Fibroblast of lung (primary cell): ENCODE measurements at regions not wholly inside any gene's neighbourhood (a gene's known extent, or its start where the extent isn't known, plus 50 kb on each side); places are given as distances from the start of the nearest gene placed in this dataset.

ENCODE experiments used
- DNase-seq, 2 donors: peaks; one replicate each; pipeline versions ENCODE4 v3.0.0 to v3.0.0-alpha.2; 2010; ENCODE audit warnings: low read depth in 2 of 2
- H2AFZ ChIP-seq: 2 replicates; pipeline ENCODE4 v1.5.1; 2012; ENCODE audit warnings: low read length, control low read depth, inconsistent platforms
- H3K27ac ChIP-seq: 2 replicates; pipeline ENCODE4 v1.5.1; 2011; ENCODE audit warnings: low read length, control low read depth; ENCODE audit not compliant: insufficient read depth
- H3K27me3 ChIP-seq: 2 replicates; pipeline ENCODE4 v1.5.1; 2011; ENCODE audit warnings: mild to moderate bottlenecking, low read length; ENCODE audit not compliant: control insufficient read depth, insufficient read depth
- H3K36me3 ChIP-seq: 2 replicates; pipeline ENCODE4 v1.5.1; 2011; ENCODE audit warnings: low read length; ENCODE audit not compliant: control insufficient read depth, insufficient read depth
- H3K4me1 ChIP-seq: 2 replicates; pipeline ENCODE4 v1.5.1; 2011; ENCODE audit warnings: low read length; ENCODE audit not compliant: control insufficient read depth, insufficient read depth; ENCODE audit errors: extremely low read depth
- H3K4me2 ChIP-seq: 2 replicates; pipeline ENCODE4 v1.5.1; 2011; ENCODE audit warnings: low read length, control low read depth; ENCODE audit not compliant: insufficient read depth; ENCODE audit errors: extremely low read depth
- H3K4me3 ChIP-seq, 4 experiments: fragments of 200-600 bp in 1 of 4; sonication (generic) in 1 of 4; replicated peaks in 1 of 4; 2 replicates each; pipeline ENCODE4 v1.5.1; 2011 to 2016; ENCODE audit warnings: low read length in 4 of 4, low read depth in 3 of 4, mild to moderate bottlenecking in 3 of 4, control low read depth in 2 of 4, inconsistent platforms in 1 of 4, mixed read lengths in 1 of 4; ENCODE audit not compliant: insufficient read depth in 1 of 4; ENCODE audit errors: control extremely low read depth in 1 of 4
- H3K79me2 ChIP-seq: 2 replicates; pipeline ENCODE4 v1.5.1; 2012; ENCODE audit warnings: mild to moderate bottlenecking, low read length, inconsistent platforms; ENCODE audit not compliant: control insufficient read depth, insufficient read depth
- H3K9ac ChIP-seq: 2 replicates; pipeline ENCODE4 v1.5.1; 2011; ENCODE audit warnings: mild to moderate bottlenecking, low read length, control low read depth; ENCODE audit not compliant: insufficient read depth
- H3K9me3 ChIP-seq: 2 replicates; pipeline ENCODE4 v1.5.1; 2012; ENCODE audit warnings: low read depth, low read length; ENCODE audit not compliant: control insufficient read depth, insufficient read depth
- H4K20me1 ChIP-seq: 2 replicates; pipeline ENCODE4 v1.5.1; 2011; ENCODE audit warnings: low read length; ENCODE audit not compliant: control insufficient read depth, insufficient read depth; ENCODE audit errors: extremely low read depth
- CTCF ChIP-seq, 2 donors: IDR thresholded peaks in 1 of 2; conservative IDR thresholded peaks in 1 of 2; 1 replicate in 1 of 2; 2 replicates in 1 of 2; pipeline ENCODE4 v1.5.1; 2011 to 2012; ENCODE audit warnings: low read length in 2 of 2, control low read depth in 1 of 2, inconsistent platforms in 1 of 2, low read depth in 1 of 2, mild to moderate bottlenecking in 1 of 2
- EZH2 ChIP-seq: IDR thresholded peaks from 2 replicates; pipeline ENCODE4 v1.5.1; 2012; ENCODE audit warnings: low read length, control low read depth, mild to moderate bottlenecking; ENCODE audit errors: missing control alignments

GRCh38 chr3:126292318-126293070 is 64.7 kb downstream of the KLF15 start:
- H2AFZ ChIP-seq = no peak overlapping the region
- no peaks in the 10 kb centered on the region for H3K79me2 ChIP-seq
- H3K9me3 ChIP-seq = no peaks in the 10 kb centered on the region
- H3K36me3 ChIP-seq = no peaks in the 10 kb centered on the region
- DNase-seq = no peak
- no peak overlapping the region for H3K27ac ChIP-seq
- TF ChIP-seq EZH2 (no peak), CTCF (conservative IDR thresholded peaks at IDR 0.05 in 1 of 2, IDR thresholded peaks at IDR 0.05 in 1 of 2; ENCODE audit: low read depth in 1 of 2, low read length in 2 of 2) (no peak)
- no peak overlapping the region for H3K9ac ChIP-seq
- peaks cover 6% of the 10 kb centered on the region for H3K27me3 ChIP-seq
- no peaks in the 10 kb centered on the region for H3K4me1 ChIP-seq
- H4K20me1 ChIP-seq = no peaks in the 10 kb centered on the region
- H3K4me3 ChIP-seq = no peak overlapping the region
- H3K4me2 ChIP-seq = no peak overlapping the region

DNA sequence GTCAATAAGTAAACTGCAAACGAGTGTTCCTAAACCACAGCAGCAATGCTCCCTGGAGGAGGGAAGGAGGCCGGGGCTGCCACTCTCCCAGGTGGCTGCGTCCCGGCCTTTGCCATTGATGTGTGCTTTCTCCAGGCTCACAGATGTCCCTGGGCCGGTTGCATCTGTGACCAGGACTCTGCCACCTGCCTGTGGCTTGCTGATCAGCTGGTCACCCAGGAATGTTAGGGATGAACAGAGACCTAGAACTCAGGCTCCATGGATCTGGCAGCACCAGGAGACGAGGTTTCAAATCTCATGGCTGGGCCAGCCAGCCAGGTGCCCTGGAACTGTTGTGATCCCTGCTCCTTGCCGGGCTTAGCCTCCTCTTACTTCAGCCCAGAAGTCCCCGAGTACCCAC is 65.7 kb downstream of the KLF15 start:
- TF ChIP-seq EZH2 (no peak), CTCF (conservative IDR thresholded peaks at IDR 0.05 in 1 of 2, IDR thresholded peaks at IDR 0.05 in 1 of 2; ENCODE audit: low read depth in 1 of 2, low read length in 2 of 2) (no peak)

DNA sequence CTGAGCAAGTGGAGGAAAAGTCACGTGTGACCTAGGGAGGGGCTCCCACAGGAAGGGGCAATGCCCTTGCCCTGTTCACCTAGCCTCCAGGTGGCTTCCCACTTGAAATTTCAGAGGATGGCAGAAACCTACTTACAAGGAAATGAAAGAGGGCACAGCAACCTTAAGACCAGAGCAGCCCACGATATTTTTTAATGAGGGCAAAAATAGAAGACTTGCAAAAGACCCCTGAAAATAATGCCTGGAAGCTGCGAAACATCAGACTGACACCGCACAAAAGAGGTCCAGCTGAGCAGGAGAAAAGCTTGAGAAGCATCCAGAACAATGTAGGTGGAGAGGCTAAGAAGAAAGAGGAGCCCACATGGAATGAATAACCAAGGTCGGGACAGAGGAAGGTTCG is 66.1 kb downstream of the KLF15 start:
- no peak overlapping the region for H2AFZ ChIP-seq
- no peak overlapping the region for H3K4me2 ChIP-seq
- DNase-seq = no peak
- no peak for TF ChIP-seq EZH2
- H3K4me1 ChIP-seq = peaks cover 6% of the 10 kb centered on the region
- no peak overlapping the region for H3K27ac ChIP-seq
- no peaks in the 10 kb centered on the region for H3K36me3 ChIP-seq
- peaks cover 6% of the 10 kb centered on the region for H3K27me3 ChIP-seq
- no peak overlapping the region for H3K4me3 ChIP-seq
- H3K9me3 ChIP-seq = no peaks in the 10 kb centered on the region
- no peak overlapping the region for H3K9ac ChIP-seq
- H4K20me1 ChIP-seq = no peaks in the 10 kb centered on the region
- H3K79me2 ChIP-seq = no peaks in the 10 kb centered on the region

More for the DNA sequence above, 65.7 kb downstream of the KLF15 start:
- no peak overlapping the region for H3K4me3 ChIP-seq
- no peak overlapping the region for H3K27ac ChIP-seq
- no peak overlapping the region for H3K4me2 ChIP-seq
- H3K79me2 ChIP-seq = no peaks in the 10 kb centered on the region
- no peaks in the 10 kb centered on the region for H3K36me3 ChIP-seq
- H3K4me1 ChIP-seq = peaks cover 5% of the 10 kb centered on the region
- no peak for DNase-seq
- no peaks in the 10 kb centered on the region for H4K20me1 ChIP-seq
- H3K27me3 ChIP-seq = peaks cover 6% of the 10 kb centered on the region
- no peaks in the 10 kb centered on the region for H3K9me3 ChIP-seq
- no peak overlapping the region for H2AFZ ChIP-seq
- H3K9ac ChIP-seq = no peak overlapping the region
